ENCODE measurements at regions not wholly inside any gene's neighbourhood (a gene's known extent, or its start where the extent isn't known, plus 50 kb on each side); places are given as distances from the start of the nearest gene placed in this dataset.
"Not testable (repeated sequence)": the region's sequence is repeated elsewhere in the genome, so short reads cannot be mapped to it uniquely, and the experiment has no call there.

GRCh38 chr14:101323111-101323510 is 238.2 kb upstream of the DIO3 start:
- TF ChIP-seq POLR2AphosphoS5 (IDR thresholded peaks at IDR 0.05; ENCODE audit: low read depth, low read length): no peak
- no peak for TF ChIP-seq POU2F2 (IDR thresholded peaks at IDR 0.05; ENCODE audit: low read depth, low read length)
- no peak for TF ChIP-seq POLR2A (IDR thresholded peaks at IDR 0.05; ENCODE audit: low read depth, low read length)
- TF ChIP-seq TAF1 (IDR thresholded peaks at IDR 0.05; ENCODE audit: low read depth, low read length): no peak
- TF ChIP-seq PAX5 (IDR thresholded peaks at IDR 0.05; ENCODE audit: insufficient read depth, low read length, severe bottlenecking): no peak
- no peak for TF ChIP-seq SPI1 (IDR thresholded peaks at IDR 0.05; ENCODE audit: low read depth, low read length)
- DNase-seq (ENCODE audit: insufficient read length, low spot score) (no peak), FAIRE-seq (no peak)

- not testable (repeated sequence) for FAIRE-seq; DNase-seq (ENCODE audit: insufficient read length, low spot score)
These were observed 237.6 kb upstream of the DIO3 start for GRCh38 chr14:101323614-101324235.

GRCh38 chr14:101325319-101325718 is 236.0 kb upstream of the DIO3 start:
- FAIRE-seq: no peak
- TF ChIP-seq SPI1 (IDR thresholded peaks at IDR 0.05; ENCODE audit: low read depth, low read length) (no peak), POLR2A (IDR thresholded peaks at IDR 0.05; ENCODE audit: low read depth, low read length) (no peak), TAF1 (IDR thresholded peaks at IDR 0.05; ENCODE audit: low read depth, low read length) (no peak), PAX5 (IDR thresholded peaks at IDR 0.05; ENCODE audit: insufficient read depth, low read length, severe bottlenecking) (no peak), POU2F2 (IDR thresholded peaks at IDR 0.05; ENCODE audit: low read depth, low read length) (no peak), POLR2AphosphoS5 (IDR thresholded peaks at IDR 0.05; ENCODE audit: low read depth, low read length) (no peak)
- DNase-seq (ENCODE audit: insufficient read length, low spot score): no peak

- no peak for FAIRE-seq
- TF ChIP-seq SPI1 (IDR thresholded peaks at IDR 0.05; ENCODE audit: low read depth, low read length): no peak
- TF ChIP-seq PAX5 (IDR thresholded peaks at IDR 0.05; ENCODE audit: insufficient read depth, low read length, severe bottlenecking): no peak
- TF ChIP-seq POLR2A (IDR thresholded peaks at IDR 0.05; ENCODE audit: low read depth, low read length): no peak
- TF ChIP-seq TAF1 (IDR thresholded peaks at IDR 0.05; ENCODE audit: low read depth, low read length): no peak
- no peak for TF ChIP-seq POLR2AphosphoS5 (IDR thresholded peaks at IDR 0.05; ENCODE audit: low read depth, low read length)
- no peak for TF ChIP-seq POU2F2 (IDR thresholded peaks at IDR 0.05; ENCODE audit: low read depth, low read length)
- DNase-seq (ENCODE audit: insufficient read length, low spot score): no peak
These were observed 232.8 kb upstream of the DIO3 start for GRCh38 chr14:101328412-101329028.

- FAIRE-seq: no peak
- no peak for TF ChIP-seq POLR2AphosphoS5 (IDR thresholded peaks at IDR 0.05; ENCODE audit: low read depth, low read length)
- TF ChIP-seq POU2F2 (IDR thresholded peaks at IDR 0.05; ENCODE audit: low read depth, low read length): no peak
- TF ChIP-seq POLR2A (IDR thresholded peaks at IDR 0.05; ENCODE audit: low read depth, low read length): no peak
- TF ChIP-seq SPI1 (IDR thresholded peaks at IDR 0.05; ENCODE audit: low read depth, low read length): no peak
- no peak for TF ChIP-seq TAF1 (IDR thresholded peaks at IDR 0.05; ENCODE audit: low read depth, low read length)
- no peak for TF ChIP-seq PAX5 (IDR thresholded peaks at IDR 0.05; ENCODE audit: insufficient read depth, low read length, severe bottlenecking)
- no peak for DNase-seq (ENCODE audit: insufficient read length, low spot score)
These were observed 230.7 kb upstream of the DIO3 start for GRCh38 chr14:101330416-101331140.

GRCh38 chr14:101331141-101331525 is 230.2 kb upstream of the DIO3 start:
- DNase-seq (ENCODE audit: insufficient read length, low spot score) (no peak), FAIRE-seq (no peak)
- TF ChIP-seq POU2F2 (IDR thresholded peaks at IDR 0.05; ENCODE audit: low read depth, low read length) (no peak), TAF1 (IDR thresholded peaks at IDR 0.05; ENCODE audit: low read depth, low read length) (no peak), POLR2AphosphoS5 (IDR thresholded peaks at IDR 0.05; ENCODE audit: low read depth, low read length) (no peak), POLR2A (IDR thresholded peaks at IDR 0.05; ENCODE audit: low read depth, low read length) (no peak), PAX5 (IDR thresholded peaks at IDR 0.05; ENCODE audit: insufficient read depth, low read length, severe bottlenecking) (no peak), SPI1 (IDR thresholded peaks at IDR 0.05; ENCODE audit: low read depth, low read length) (no peak)

GRCh38 chr14:101331661-101332169 is 229.6 kb upstream of the DIO3 start:
- DNase-seq (ENCODE audit: insufficient read length, low spot score) (no peak), FAIRE-seq (no peak)
- TF ChIP-seq POLR2AphosphoS5 (IDR thresholded peaks at IDR 0.05; ENCODE audit: low read depth, low read length) (no peak), POLR2A (IDR thresholded peaks at IDR 0.05; ENCODE audit: low read depth, low read length) (no peak), PAX5 (IDR thresholded peaks at IDR 0.05; ENCODE audit: insufficient read depth, low read length, severe bottlenecking) (no peak), POU2F2 (IDR thresholded peaks at IDR 0.05; ENCODE audit: low read depth, low read length) (no peak), SPI1 (IDR thresholded peaks at IDR 0.05; ENCODE audit: low read depth, low read length) (no peak), TAF1 (IDR thresholded peaks at IDR 0.05; ENCODE audit: low read depth, low read length) (no peak)

GRCh38 chr14:101332281-101332680 is 229.0 kb upstream of the DIO3 start:
- DNase-seq (ENCODE audit: insufficient read length, low spot score): no peak
- FAIRE-seq: no peak
- TF ChIP-seq SPI1 (IDR thresholded peaks at IDR 0.05; ENCODE audit: low read depth, low read length): no peak
- no peak for TF ChIP-seq TAF1 (IDR thresholded peaks at IDR 0.05; ENCODE audit: low read depth, low read length)
- no peak for TF ChIP-seq PAX5 (IDR thresholded peaks at IDR 0.05; ENCODE audit: insufficient read depth, low read length, severe bottlenecking)

- no peak for FAIRE-seq
- TF ChIP-seq SPI1 (IDR thresholded peaks at IDR 0.05; ENCODE audit: low read depth, low read length) (no peak), POLR2A (IDR thresholded peaks at IDR 0.05; ENCODE audit: low read depth, low read length) (no peak), POU2F2 (IDR thresholded peaks at IDR 0.05; ENCODE audit: low read depth, low read length) (no peak), PAX5 (IDR thresholded peaks at IDR 0.05; ENCODE audit: insufficient read depth, low read length, severe bottlenecking) (no peak), POLR2AphosphoS5 (IDR thresholded peaks at IDR 0.05; ENCODE audit: low read depth, low read length) (no peak), TAF1 (IDR thresholded peaks at IDR 0.05; ENCODE audit: low read depth, low read length) (no peak)
- no peak for DNase-seq (ENCODE audit: insufficient read length, low spot score)
These were observed 227.7 kb upstream of the DIO3 start for GRCh38 chr14:101333335-101334280.
